HEK293 (cell line): ENCODE measurements at regions not wholly inside any gene's neighbourhood (a gene's known extent, or its start where the extent isn't known, plus 50 kb on each side); places are given as distances from the start of the nearest gene placed in this dataset.

Source experiments
- CTCF ChIA-PET: fragments of 350-600 bp; formaldehyde crosslinking; extraction: SDS; loops from one replicate; lab custom pipeline; 2021; ENCODE audit warnings: antibody characterized with exemption; lab: Yijun Ruan, JAX
- POLR2A ChIA-PET: fragments of 300-600 bp; formaldehyde crosslinking; extraction: SDS; loops from one replicate; lab custom pipeline; 2020; ENCODE audit warnings: antibody characterized with exemption, inconsistent platforms; lab: Yijun Ruan, JAX
- H3K27ac ChIP-seq: fragments of 200-500 bp; sonication (Bioruptor generic); 2 replicates; pipeline ENCODE4 v1.5.1; 2014; ENCODE audit warnings: low read depth, low read length, control low read depth, inconsistent platforms; ENCODE audit errors: extremely low read depth
- H3K36me3 ChIP-seq, 2 experiments: fragments of 200-500 bp in 1 of 2; sonication (Bioruptor generic) in 1 of 2; 1 replicate in 1 of 2; 2 replicates in 1 of 2; pipeline ENCODE4 v1.5.1; 2014 to 2017; ENCODE audit warnings: inconsistent platforms in 2 of 2, low read length in 2 of 2; ENCODE audit not compliant: control insufficient read depth in 2 of 2, insufficient read depth in 1 of 2
- H3K4me1 ChIP-seq: fragments of 200-500 bp; sonication (Bioruptor generic); 2 replicates; pipeline ENCODE4 v1.5.1; 2014; ENCODE audit warnings: mild to moderate bottlenecking, low read length, inconsistent platforms; ENCODE audit not compliant: control insufficient read depth, insufficient read depth
- H3K4me3 ChIP-seq: 2 replicates; pipeline ENCODE4 v1.5.1; 2011; ENCODE audit warnings: low read depth, mild to moderate bottlenecking, control low read depth, low read length, moderate library complexity
- H3K9me3 ChIP-seq: fragments of 200-500 bp; sonication (Bioruptor generic); 2 replicates; pipeline ENCODE4 v1.5.1; 2014; ENCODE audit warnings: low read depth, low read length, inconsistent platforms; ENCODE audit not compliant: control insufficient read depth, insufficient read depth
- BCL6B ChIP-seq: fragments of 450-650 bp; formaldehyde crosslinking; IDR thresholded peaks from 2 replicates; pipeline ENCODE4 v1.5.1; 2017; ENCODE audit warnings: missing biosample characterization, missing genetic modification characterization
- OVOL3 ChIP-seq: fragments of 450-650 bp; formaldehyde crosslinking; IDR thresholded peaks from 2 replicates; pipeline ENCODE4 v1.5.1; 2016; ENCODE audit warnings: missing biosample characterization, missing genetic modification characterization
- PRDM1 ChIP-seq: fragments of 450-650 bp; formaldehyde crosslinking; IDR thresholded peaks from 2 replicates; pipeline ENCODE4; 2016; ENCODE audit warnings: missing biosample characterization, missing genetic modification characterization
- WT1 ChIP-seq: fragments of 450-650 bp; formaldehyde crosslinking; IDR thresholded peaks from 2 replicates; pipeline ENCODE4 v1.5.1; 2016; ENCODE audit warnings: missing biosample characterization, missing genetic modification characterization
- ZBTB44 ChIP-seq: fragments of 450-650 bp; IDR thresholded peaks from 2 replicates; pipeline ENCODE4 v1.5.1; 2018; ENCODE audit warnings: missing biosample characterization, mild to moderate bottlenecking, missing genetic modification characterization
- ZBTB7A ChIP-seq: fragments of 450-650 bp; formaldehyde crosslinking; IDR thresholded peaks from 2 replicates; pipeline ENCODE4 v1.5.1; 2016; ENCODE audit warnings: low read depth, missing biosample characterization, missing genetic modification characterization
- ZFP3 ChIP-seq: fragments of 450-650 bp; formaldehyde crosslinking; IDR thresholded peaks from 2 replicates; pipeline ENCODE4 v1.5.1; 2016; ENCODE audit warnings: low read depth, missing biosample characterization, missing genetic modification characterization
- ZNF10 ChIP-seq: fragments of 450-650 bp; formaldehyde crosslinking; IDR thresholded peaks from 2 replicates; pipeline ENCODE4 v1.5.1; 2017; ENCODE audit warnings: missing biosample characterization, missing genetic modification characterization
- ZNF121 ChIP-seq: fragments of 450-650 bp; formaldehyde crosslinking; IDR thresholded peaks from 2 replicates; pipeline ENCODE4 v1.5.1; 2016; ENCODE audit warnings: missing biosample characterization, missing genetic modification characterization
- ZNF133 ChIP-seq: fragments of 450-650 bp; formaldehyde crosslinking; IDR thresholded peaks from 2 replicates; pipeline ENCODE4 v1.5.1; 2016; ENCODE audit warnings: missing biosample characterization, missing genetic modification characterization
- ZNF138 ChIP-seq: fragments of 450-650 bp; formaldehyde crosslinking; IDR thresholded peaks from 2 replicates; pipeline ENCODE4 v1.5.1; 2016; ENCODE audit warnings: missing biosample characterization, missing genetic modification characterization, borderline replicate concordance
- ZNF148 ChIP-seq: fragments of 450-650 bp; formaldehyde crosslinking; IDR thresholded peaks from 2 replicates; pipeline ENCODE4 v1.5.0; 2017; ENCODE audit warnings: missing biosample characterization, missing genetic modification characterization, borderline replicate concordance
- ZNF155 ChIP-seq: fragments of 450-650 bp; formaldehyde crosslinking; IDR thresholded peaks from 2 replicates; pipeline ENCODE4 v1.5.1; 2016; ENCODE audit warnings: missing biosample characterization, missing genetic modification characterization
- ZNF16 ChIP-seq: fragments of 450-650 bp; formaldehyde crosslinking; IDR thresholded peaks from 2 replicates; pipeline ENCODE4 v1.5.1; 2016; ENCODE audit warnings: low read depth, missing biosample characterization, missing genetic modification characterization
- ZNF169 ChIP-seq: fragments of 450-650 bp; formaldehyde crosslinking; IDR thresholded peaks from 2 replicates; pipeline ENCODE4 v1.5.1; 2016; ENCODE audit warnings: missing biosample characterization, missing genetic modification characterization
- ZNF174 ChIP-seq: fragments of 450-650 bp; formaldehyde crosslinking; IDR thresholded peaks from 2 replicates; pipeline ENCODE4 v1.5.0; 2017; ENCODE audit warnings: missing biosample characterization, mild to moderate bottlenecking, missing genetic modification characterization
- ZNF184 ChIP-seq: fragments of 450-650 bp; IDR thresholded peaks from 2 replicates; pipeline ENCODE4 v1.5.1; 2018; ENCODE audit warnings: missing biosample characterization, mild to moderate bottlenecking, missing genetic modification characterization
- ZNF366 ChIP-seq: fragments of 450-650 bp; formaldehyde crosslinking; conservative IDR thresholded peaks from 2 replicates; pipeline ENCODE4 v1.5.1; 2016; ENCODE audit warnings: missing biosample characterization, missing genetic modification characterization
- ZNF404 ChIP-seq: fragments of 450-650 bp; formaldehyde crosslinking; IDR thresholded peaks from 2 replicates; pipeline ENCODE4 v1.5.1; 2017; ENCODE audit warnings: missing biosample characterization, missing genetic modification characterization
- ZNF48 ChIP-seq: fragments of 450-650 bp; formaldehyde crosslinking; IDR thresholded peaks from 2 replicates; pipeline ENCODE4 v1.5.1; 2016; ENCODE audit warnings: missing biosample characterization, missing genetic modification characterization
- ZNF514 ChIP-seq: fragments of 450-650 bp; formaldehyde crosslinking; IDR thresholded peaks from 2 replicates; pipeline ENCODE4 v1.5.1; 2016; ENCODE audit warnings: missing biosample characterization, missing genetic modification characterization
- ZNF544 ChIP-seq: fragments of 450-650 bp; formaldehyde crosslinking; IDR thresholded peaks from 2 replicates; pipeline ENCODE4 v1.5.0; 2017; ENCODE audit warnings: missing biosample characterization, missing genetic modification characterization
- ZNF585B ChIP-seq: fragments of 450-650 bp; formaldehyde crosslinking; IDR thresholded peaks from 2 replicates; pipeline ENCODE4 v1.5.1; 2016; ENCODE audit warnings: missing biosample characterization, missing genetic modification characterization
- ZNF610 ChIP-seq: fragments of 450-650 bp; formaldehyde crosslinking; IDR thresholded peaks from 2 replicates; pipeline ENCODE4 v1.5.1; 2016; ENCODE audit warnings: missing biosample characterization, missing genetic modification characterization, borderline replicate concordance
- ZNF624 ChIP-seq: fragments of 450-650 bp; formaldehyde crosslinking; IDR thresholded peaks from 2 replicates; pipeline ENCODE4 v1.5.1; 2017; ENCODE audit warnings: missing biosample characterization, missing genetic modification characterization
- ZNF626 ChIP-seq: fragments of 450-650 bp; sonication (Bioruptor Pico); formaldehyde crosslinking; IDR thresholded peaks from 2 replicates; pipeline ENCODE4 v1.5.1; 2018; ENCODE audit warnings: missing biosample characterization, missing genetic modification characterization, inconsistent platforms
- ZNF692 ChIP-seq: fragments of 450-650 bp; formaldehyde crosslinking; IDR thresholded peaks from 2 replicates; pipeline ENCODE4 v1.5.1; 2016; ENCODE audit warnings: missing biosample characterization, missing genetic modification characterization
- ZNF707 ChIP-seq: fragments of 450-650 bp; formaldehyde crosslinking; IDR thresholded peaks from 2 replicates; pipeline ENCODE4 v1.5.1; 2016; ENCODE audit warnings: missing biosample characterization, missing genetic modification characterization

- Histone ChIP-seq H3K4me3 (no peak overlapping the region), H3K4me1 (no peaks in the 10 kb centered on the region; the same call in 1 of the 2 replicates), H3K36me3 (no peaks in the 10 kb centered on the region), H3K9me3 (no peaks in the 10 kb centered on the region), H3K27ac (no peak overlapping the region)
- TF ChIP-seq ZNF184 (tag by site-specific recombination) = no peak
- TF ChIP-seq ZNF404 (tag by site-specific recombination) = no peak
- TF ChIP-seq ZNF174 (tag by site-specific recombination) = no peak
- TF ChIP-seq BCL6B (tag by site-specific recombination) = no peak
- no peak for TF ChIP-seq ZNF138
- TF ChIP-seq ZFP3 (tag by site-specific recombination) = no peak
- TF ChIP-seq WT1 (tag by site-specific recombination) = no peak
- no peak for TF ChIP-seq ZNF610 (tag by site-specific recombination)
- TF ChIP-seq ZNF121 (tag by site-specific recombination) = no peak
- no peak for TF ChIP-seq ZNF514
- TF ChIP-seq ZNF48 (tag by site-specific recombination) = no peak
- TF ChIP-seq ZNF366 (tag by site-specific recombination) = no peak
- TF ChIP-seq ZNF626 (tag by site-specific recombination) = no peak
- no peak for TF ChIP-seq ZNF16 (tag by site-specific recombination)
- TF ChIP-seq ZNF10 (tag by site-specific recombination) = no peak
- no peak for TF ChIP-seq ZNF707 (tag by site-specific recombination)
- no peak for TF ChIP-seq ZNF624 (tag by site-specific recombination)
- CTCF ChIA-PET = interaction anchor here (0.6 to 2.7 kb wide), 2 partner anchors 11 to 46 kb away, joined by 3 to 8 read pairs; no protein-coding TSS in a partner anchor
- POLR2A ChIA-PET = no interaction called here
These were observed 116.5 kb upstream of the DLX2 start for GRCh38 chr2:172219201-172219600.

GRCh38 chr2:172220121-172220520 is 117.4 kb upstream of the DLX2 start:
- Histone ChIP-seq H3K36me3 (no peaks in the 10 kb centered on the region), H3K9me3 (no peaks in the 10 kb centered on the region), H3K4me3 (no peak overlapping the region), H3K27ac (no peak overlapping the region)
- CTCF ChIA-PET = interaction anchor here (0.7 to 2.7 kb wide), 4 partner anchors 33 to 519 kb away, joined by 3 to 8 read pairs (median 4); no protein-coding TSS in a partner anchor
- TF ChIP-seq ZNF10 (tag by site-specific recombination) (no peak), ZNF133 (no peak), ZBTB7A (tag by site-specific recombination) (no peak), PRDM1 (tag by site-specific recombination) (no peak), ZNF155 (tag by site-specific recombination) (no peak), OVOL3 (no peak), ZNF544 (tag by site-specific recombination) (no peak)
- TF ChIP-seq, all 188 proteins: peak for 0
- POLR2A ChIA-PET = no interaction called here
- H3K4me1 ChIP-seq = no peaks in the 10 kb centered on the region; the same call in 1 of the 2 replicates

- no peak overlapping the region for H3K4me3 ChIP-seq
- no peaks in the 10 kb centered on the region for H3K9me3 ChIP-seq
- no peaks in the 10 kb centered on the region for H3K36me3 ChIP-seq
- no peaks in the 10 kb centered on the region for H3K4me1 ChIP-seq
- ChIA-PET CTCF (no interaction called here), POLR2A (interaction anchor here (0.6 kb wide), 1 partner anchor 89 kb away, joined by 6 read pairs; no protein-coding TSS in a partner anchor)
- H3K27ac ChIP-seq = no peak overlapping the region
- TF ChIP-seq ZBTB44 (no peak), ZNF16 (tag by site-specific recombination) (no peak), ZNF169 (no peak), ZNF610 (tag by site-specific recombination) (no peak), ZNF148 (tag by site-specific recombination) (no peak), ZNF692 (no peak), ZNF585B (tag by site-specific recombination) (no peak)
These were observed 120.9 kb upstream of the DLX2 start for GRCh38 chr2:172223601-172224054.
